ENCODE measurements at regions not wholly inside any gene's neighbourhood (a gene's known extent, or its start where the extent isn't known, plus 50 kb on each side); places are given as distances from the start of the nearest gene placed in this dataset.
A peak's percentile ranks its signal among the peaks of the same experiment; 100 is the strongest.

DNA sequence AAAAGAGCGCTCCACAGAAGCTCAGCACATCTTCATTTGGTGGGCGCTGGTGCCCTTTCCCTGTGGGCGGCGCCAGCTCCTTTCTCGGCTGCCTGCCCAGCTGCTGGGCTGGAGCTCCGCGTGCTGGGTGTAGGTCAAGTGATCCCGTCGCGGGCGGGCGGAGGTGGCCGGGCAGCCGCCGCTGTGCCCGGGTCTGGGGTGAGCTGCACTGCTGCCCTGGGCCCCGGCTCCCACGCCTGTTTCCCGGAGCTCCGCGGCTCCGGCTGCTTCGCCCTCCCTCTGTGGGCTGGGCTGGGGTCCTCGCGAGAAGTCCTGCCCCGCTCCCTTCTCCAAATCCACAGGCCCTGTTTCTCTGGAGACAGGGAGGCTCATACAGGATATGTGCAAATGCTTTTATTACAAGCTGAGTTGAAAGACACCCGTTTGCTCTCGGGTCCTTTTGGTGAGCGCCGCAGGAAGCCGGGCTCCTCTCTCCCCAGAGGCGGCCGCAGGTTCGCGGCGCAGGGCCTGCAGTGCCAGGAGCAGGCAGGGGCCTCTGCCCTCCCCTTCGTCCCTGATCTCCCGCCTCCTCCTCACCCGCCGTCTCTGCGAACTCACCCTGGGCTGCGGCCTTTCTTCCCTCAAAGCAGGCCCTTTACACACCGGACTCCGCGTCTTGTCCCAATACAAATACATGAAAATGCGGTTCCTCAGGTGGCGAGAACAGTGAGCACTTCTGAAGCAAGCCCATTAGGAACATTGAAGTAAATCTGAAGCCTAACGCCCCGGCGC, 67.8 kb upstream of the CAPRIN2 start:
- TF ChIP-seq, protein P1, sequence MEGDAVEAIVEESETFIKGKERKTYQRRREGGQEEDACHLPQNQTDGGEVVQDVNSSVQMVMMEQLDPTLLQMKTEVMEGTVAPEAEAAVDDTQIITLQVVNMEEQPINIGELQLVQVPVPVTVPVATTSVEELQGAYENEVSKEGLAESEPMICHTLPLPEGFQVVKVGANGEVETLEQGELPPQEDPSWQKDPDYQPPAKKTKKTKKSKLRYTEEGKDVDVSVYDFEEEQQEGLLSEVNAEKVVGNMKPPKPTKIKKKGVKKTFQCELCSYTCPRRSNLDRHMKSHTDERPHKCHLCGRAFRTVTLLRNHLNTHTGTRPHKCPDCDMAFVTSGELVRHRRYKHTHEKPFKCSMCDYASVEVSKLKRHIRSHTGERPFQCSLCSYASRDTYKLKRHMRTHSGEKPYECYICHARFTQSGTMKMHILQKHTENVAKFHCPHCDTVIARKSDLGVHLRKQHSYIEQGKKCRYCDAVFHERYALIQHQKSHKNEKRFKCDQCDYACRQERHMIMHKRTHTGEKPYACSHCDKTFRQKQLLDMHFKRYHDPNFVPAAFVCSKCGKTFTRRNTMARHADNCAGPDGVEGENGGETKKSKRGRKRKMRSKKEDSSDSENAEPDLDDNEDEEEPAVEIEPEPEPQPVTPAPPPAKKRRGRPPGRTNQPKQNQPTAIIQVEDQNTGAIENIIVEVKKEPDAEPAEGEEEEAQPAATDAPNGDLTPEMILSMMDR (IDR thresholded peaks at IDR 0.05; ENCODE audit: unreplicated experiment), result no peak

DNA sequence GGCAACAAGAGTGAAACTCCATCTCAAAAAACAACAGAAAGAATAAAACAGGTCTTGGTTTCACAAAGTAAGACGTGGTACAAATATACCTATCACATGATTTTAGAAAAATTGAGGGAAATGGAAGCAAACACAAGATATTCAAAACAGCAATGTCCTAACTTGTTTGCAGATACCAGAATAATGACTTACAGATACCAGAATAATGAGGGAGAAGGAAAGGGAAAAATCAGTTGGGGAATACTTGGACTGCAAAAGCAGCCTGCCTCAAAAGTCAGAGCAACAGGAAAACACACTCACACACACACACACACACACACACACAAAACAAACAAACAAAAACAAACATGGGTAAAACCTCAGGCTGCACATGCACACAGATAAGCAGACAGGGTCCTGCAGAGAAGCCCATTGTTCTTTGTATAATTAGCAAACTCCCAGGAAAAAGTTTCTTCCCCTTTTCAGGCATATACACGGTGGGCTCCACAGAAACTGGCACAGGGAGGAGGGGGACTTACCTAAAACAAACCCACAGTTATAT, 65.7 kb upstream of the CAPRIN2 start:
- BruUV-seq (replicated peaks), result no TSS peak

More for the DNA sequence above, 67.8 kb upstream of the CAPRIN2 start:
- H3K4me1 Mint-ChIP-seq (ENCODE audit: low read depth, unreplicated experiment), result no peaks in the 10 kb centered on the region
- intact Hi-C loops (cut with micrococcal nuclease; ENCODE audit: unreplicated experiment), result no loop called here
- no peaks in the 10 kb centered on the region for H3K9me3 Mint-ChIP-seq (ENCODE audit: low read depth, unreplicated experiment)
- no peak overlapping the region for H3K27ac Mint-ChIP-seq (ENCODE audit: unreplicated experiment)
- peak; percentile 56 for DNase-seq
- peaks cover 30% of the 10 kb centered on the region for H3K27me3 Mint-ChIP-seq (ENCODE audit: unreplicated experiment)
- CTCF ChIA-PET, result interaction anchor here (0.6 to 0.7 kb wide), 2 partner anchors 127 to 1487 kb away, joined by 4 to 5 read pairs; partner anchors contain the start of gene IPO8
- peaks cover 8% of the 10 kb centered on the region for H3K36me3 Mint-ChIP-seq (ENCODE audit: insufficient read depth, unreplicated experiment)
- peak overlapping the region; percentile 67 for H3K4me3 Mint-ChIP-seq (ENCODE audit: low read depth, unreplicated experiment)
- no TSS peak for BruUV-seq (replicated peaks)

DNA sequence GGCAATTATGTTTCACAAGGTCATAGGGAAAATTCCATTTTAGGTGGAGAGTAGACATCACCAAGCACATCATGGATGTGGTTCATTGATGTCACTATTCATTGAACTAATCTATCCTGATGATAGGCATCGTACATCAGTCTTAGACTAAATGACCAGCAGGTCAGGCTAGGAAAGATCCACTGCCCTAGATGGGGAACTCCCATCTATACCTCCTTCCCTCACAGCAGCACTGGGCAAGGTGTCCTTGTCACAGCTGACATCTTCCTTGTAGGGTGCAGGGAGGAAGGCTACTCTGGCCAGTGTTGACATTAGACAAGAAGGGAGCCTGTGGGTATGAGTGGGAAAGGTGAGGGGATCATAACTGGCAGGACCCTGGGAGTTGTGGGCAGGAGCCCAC, 63.8 kb upstream of the CAPRIN2 start:
- peaks cover 8% of the 10 kb centered on the region for H3K36me3 Mint-ChIP-seq (ENCODE audit: insufficient read depth, unreplicated experiment)
- TF ChIP-seq, protein P1 (IDR thresholded peaks at IDR 0.05; ENCODE audit: unreplicated experiment), result no peak
- no peaks in the 10 kb centered on the region for H3K9me3 Mint-ChIP-seq (ENCODE audit: low read depth, unreplicated experiment)
- H3K4me1 Mint-ChIP-seq (ENCODE audit: low read depth, unreplicated experiment), result no peaks in the 10 kb centered on the region
- H3K4me3 Mint-ChIP-seq (ENCODE audit: low read depth, unreplicated experiment), result no peak overlapping the region
- CTCF ChIA-PET, result no interaction called here
- peaks cover 8% of the 10 kb centered on the region for H3K27me3 Mint-ChIP-seq (ENCODE audit: unreplicated experiment)
- no TSS peak for BruUV-seq (replicated peaks)
- H3K27ac Mint-ChIP-seq (ENCODE audit: unreplicated experiment), result no peak overlapping the region
- no peak for DNase-seq
- intact Hi-C loops (cut with micrococcal nuclease; ENCODE audit: unreplicated experiment), result no loop called here

More for the DNA sequence above, 65.7 kb upstream of the CAPRIN2 start:
- CTCF ChIA-PET, result no interaction called here
- no peaks in the 10 kb centered on the region for H3K4me1 Mint-ChIP-seq (ENCODE audit: low read depth, unreplicated experiment)
- H3K27me3 Mint-ChIP-seq (ENCODE audit: unreplicated experiment), result peaks cover 19% of the 10 kb centered on the region
- intact Hi-C loops (cut with micrococcal nuclease; ENCODE audit: unreplicated experiment), result no loop called here
- H3K9me3 Mint-ChIP-seq (ENCODE audit: low read depth, unreplicated experiment), result no peaks in the 10 kb centered on the region
- no peak for DNase-seq
- no peak overlapping the region for H3K4me3 Mint-ChIP-seq (ENCODE audit: low read depth, unreplicated experiment)
- H3K27ac Mint-ChIP-seq (ENCODE audit: unreplicated experiment), result no peak overlapping the region
- TF ChIP-seq, protein P1 (IDR thresholded peaks at IDR 0.05; ENCODE audit: unreplicated experiment), result no peak
- H3K36me3 Mint-ChIP-seq (ENCODE audit: insufficient read depth, unreplicated experiment), result peaks cover 8% of the 10 kb centered on the region

DNA sequence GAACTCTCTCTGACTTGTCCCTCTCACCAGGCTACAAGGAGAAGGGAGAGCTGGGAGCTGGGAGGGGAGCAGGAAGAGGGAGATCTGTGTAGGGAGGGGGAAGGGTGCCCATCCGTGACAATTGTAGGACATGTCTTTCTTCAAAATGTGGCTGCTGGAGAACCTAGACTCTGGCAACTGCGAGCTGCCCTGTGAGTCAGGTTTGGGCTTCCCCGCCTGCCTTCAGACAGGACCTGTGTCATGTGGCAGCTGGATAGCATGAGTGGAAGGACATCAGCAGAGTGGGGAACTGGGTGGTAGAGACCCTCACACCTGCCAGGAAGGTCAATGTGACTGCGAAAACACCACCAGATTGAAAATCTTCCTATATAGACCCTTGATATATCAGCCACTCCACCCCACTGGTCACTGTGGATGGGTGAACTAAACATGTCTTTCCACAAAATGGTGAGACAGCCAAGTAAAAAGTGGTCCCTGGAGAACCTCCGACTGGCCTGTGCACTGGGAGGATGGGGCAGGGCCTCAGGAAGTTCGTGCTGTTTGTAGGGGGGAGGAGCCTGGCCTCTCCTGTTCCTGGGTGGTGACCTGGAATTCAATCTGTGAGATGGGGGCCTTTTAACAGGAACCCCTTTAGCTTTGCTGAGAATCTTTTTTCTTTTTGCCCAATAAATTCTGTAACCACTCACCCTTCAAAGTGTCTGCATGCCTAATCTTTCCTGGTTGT, 62.2 kb upstream of the CAPRIN2 start:
- Mint-ChIP-seq H3K9me3 (ENCODE audit: low read depth, unreplicated experiment) (no peaks in the 10 kb centered on the region), H3K27ac (ENCODE audit: unreplicated experiment) (no peak overlapping the region), H3K27me3 (ENCODE audit: unreplicated experiment) (no peaks in the 10 kb centered on the region), H3K36me3 (ENCODE audit: insufficient read depth, unreplicated experiment) (no peaks in the 10 kb centered on the region), H3K4me3 (ENCODE audit: low read depth, unreplicated experiment) (no peak overlapping the region), H3K4me1 (ENCODE audit: low read depth, unreplicated experiment) (no peaks in the 10 kb centered on the region)
- intact Hi-C loops (cut with micrococcal nuclease; ENCODE audit: unreplicated experiment), result no loop called here
- TF ChIP-seq, protein P1 (IDR thresholded peaks at IDR 0.05; ENCODE audit: unreplicated experiment), result no peak
- no peak for DNase-seq
- CTCF ChIA-PET, result no interaction called here
- BruUV-seq (replicated peaks), result no TSS peak
